Gastroesophageal sphincter (tissue), 3 donors: ENCODE measurements at regions not wholly inside any gene's neighbourhood (a gene's known extent, or its start where the extent isn't known, plus 50 kb on each side); places are given as distances from the start of the nearest gene placed in this dataset.

Experiments
- CTCF ChIP-seq, 4 experiments: fragments of 200-600 bp in 2 of 4; fragments of 450-650 bp in 2 of 4; sonication (generic) in 1 of 4; IDR thresholded peaks; one replicate each; pipeline ENCODE4 v1.5.1; 2017 to 2019; ENCODE audit warnings: antibody characterized with exemption in 4 of 4, mild to moderate bottlenecking in 2 of 4, moderate library complexity in 2 of 4
- POLR2A ChIP-seq, 2 donors: fragments of 450-650 bp; IDR thresholded peaks; one replicate each; pipeline ENCODE4 v1.6.1; 2017; ENCODE audit warnings: antibody characterized with exemption in 2 of 2, mild to moderate bottlenecking in 2 of 2, moderate library complexity in 1 of 2
- POLR2AphosphoS5 ChIP-seq: sonication (generic); formaldehyde crosslinking; IDR thresholded peaks from one replicate; pipeline ENCODE4 v1.6.1; 2017; ENCODE audit warnings: antibody characterized with exemption

- TF ChIP-seq CTCF (IDR thresholded peaks at IDR 0.05) (no peak), POLR2A (IDR thresholded peaks at IDR 0.05) (no peak), POLR2AphosphoS5 (no peak)
Observed at GRCh38 chr2:22692746-22693145, 692.2 kb upstream of the KLHL29 start.
